Stimulated activated CD8-positive, alpha-beta memory T cell treated with anti-CD3 and anti-CD28 coated beads, Interleukin-12 subunit alpha, Interleukin-12 subunit beta, amount 100 ng/mL, for 4 hours (primary cell): ENCODE measurements at regions not wholly inside any gene's neighbourhood (a gene's known extent, or its start where the extent isn't known, plus 50 kb on each side); places are given as distances from the start of the nearest gene placed in this dataset.

ENCODE experiments used
- DNase-seq: peaks from one replicate; pipeline ENCODE4 v3.0.0-alpha.2; 2020; ENCODE audit warnings: low read depth

DNA sequence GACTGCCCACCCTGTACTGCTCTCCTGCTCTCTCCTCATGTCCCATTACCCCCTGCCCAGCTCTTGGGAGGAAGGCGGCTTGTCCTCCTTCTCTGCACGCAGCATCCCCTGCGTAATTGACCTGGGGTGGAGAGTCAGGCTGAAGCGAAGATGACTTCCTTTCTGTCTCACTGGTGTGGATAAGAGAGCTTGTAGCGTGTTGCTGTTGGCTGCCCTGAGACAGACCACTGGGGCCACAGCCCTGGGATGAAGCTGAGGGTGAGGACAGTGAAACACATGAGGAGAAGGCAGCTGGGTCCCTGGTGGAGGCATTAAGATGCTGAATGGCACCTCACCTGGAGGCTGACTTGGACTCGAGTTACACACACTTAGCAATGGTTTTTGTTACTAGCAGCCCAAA, 310.3 kb upstream of the ZNF32 start:
- DNase-seq, result no peak

DNA sequence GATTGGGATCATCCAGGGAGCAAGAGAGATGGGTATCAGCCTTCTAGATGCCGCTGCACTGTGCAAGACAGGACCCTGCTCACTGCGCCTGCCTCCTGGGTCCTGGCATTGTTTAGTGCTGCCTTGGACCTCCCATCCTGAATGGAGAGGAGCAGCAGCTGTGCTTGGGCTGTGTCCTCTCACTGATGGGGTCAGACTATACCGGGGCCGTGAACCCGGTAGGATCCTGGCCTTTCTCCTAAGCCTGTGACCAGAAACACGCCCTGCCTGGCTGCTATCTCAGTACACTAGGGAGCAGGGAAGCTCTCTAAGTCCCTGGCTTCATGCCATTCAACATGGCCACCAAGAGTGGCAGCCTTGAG, 309.4 kb upstream of the ZNF32 start:
- DNase-seq, result no peak

DNA sequence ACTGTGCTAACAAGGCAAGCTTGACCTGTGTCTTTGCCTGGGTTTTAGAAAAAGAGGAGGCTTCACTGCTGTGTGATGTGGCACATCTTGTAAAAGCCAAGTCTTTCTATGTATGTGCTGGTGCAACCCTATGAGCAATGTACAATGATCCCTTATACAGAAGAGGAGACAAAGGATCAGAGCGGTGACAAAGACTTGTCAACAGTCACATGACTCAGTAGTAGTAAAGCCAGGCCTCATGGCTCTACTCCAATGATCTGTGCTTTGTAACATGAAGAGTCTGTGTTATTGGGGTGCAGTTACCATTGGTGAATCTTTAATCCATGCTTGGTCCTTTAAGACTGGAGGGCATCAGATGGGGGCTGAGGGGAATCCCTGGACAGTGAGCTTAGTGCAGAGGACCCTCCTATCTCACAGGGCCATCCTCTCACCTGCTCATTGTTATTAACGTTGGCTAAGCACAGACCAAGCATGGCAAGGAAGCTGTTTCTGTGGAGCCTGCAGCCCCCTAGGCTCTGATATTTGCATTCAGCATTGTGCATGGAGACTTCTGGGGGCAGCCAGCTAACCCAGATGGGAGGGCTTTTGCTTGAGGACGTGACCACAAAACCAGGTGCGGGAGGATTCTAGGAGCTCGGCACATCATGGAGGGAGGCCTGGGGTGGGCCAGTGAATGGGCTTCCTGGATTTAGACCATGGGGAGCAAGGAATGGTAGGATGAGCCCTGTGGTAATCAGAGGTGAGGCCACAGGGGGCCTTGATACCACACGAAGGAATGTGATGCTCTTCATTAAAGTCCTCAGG, 308.8 kb upstream of the ZNF32 start:
- no peak for DNase-seq

DNA sequence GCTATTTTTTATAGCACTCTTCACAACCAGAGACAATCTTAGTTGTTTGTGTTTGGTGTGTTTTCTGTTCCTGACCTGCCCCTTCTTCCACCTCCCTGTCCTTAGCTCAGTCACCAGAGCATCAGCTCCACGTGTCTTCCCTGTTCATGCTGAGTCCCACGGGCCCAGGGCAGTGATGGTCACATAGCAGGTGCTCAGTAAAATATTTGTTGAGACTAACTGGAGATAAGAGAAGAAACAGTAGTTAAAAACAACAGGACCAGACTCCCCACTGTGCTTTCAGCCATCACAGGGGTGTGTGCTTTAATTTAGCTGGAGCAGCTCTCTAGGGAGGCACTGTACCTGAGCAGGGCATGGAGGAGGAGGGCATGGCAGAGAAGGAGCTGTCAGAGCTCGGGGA, 307.3 kb upstream of the ZNF32 start:
- no peak for DNase-seq

DNA sequence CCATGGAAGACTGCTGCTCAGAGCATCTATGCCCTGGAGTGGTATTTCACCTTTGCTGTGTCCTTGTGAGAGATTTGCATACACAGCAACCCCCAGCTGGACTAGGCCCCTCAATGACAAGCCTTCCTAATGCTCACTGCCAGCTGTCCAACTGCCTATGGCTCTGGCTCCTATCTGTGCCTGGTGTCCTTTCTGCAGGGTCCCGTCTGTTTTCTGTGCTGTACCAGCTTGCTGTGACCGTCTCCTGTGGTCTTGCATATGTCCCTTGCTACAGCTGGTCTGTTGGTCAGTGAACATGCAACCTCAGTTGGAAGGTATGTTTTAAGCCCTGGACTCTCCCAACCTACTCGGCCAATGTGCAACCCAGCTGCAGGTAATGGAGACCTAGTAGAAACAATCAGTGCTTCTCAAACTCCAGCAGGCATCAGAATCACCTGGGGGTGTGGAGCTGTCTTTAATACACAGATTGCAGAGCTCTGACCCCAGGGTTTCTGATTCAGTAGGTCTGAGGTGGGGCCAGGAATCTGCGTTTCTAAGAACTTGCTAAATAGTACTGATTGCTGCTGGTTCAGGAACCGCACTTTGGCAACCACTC, 306.4 kb upstream of the ZNF32 start:
- DNase-seq, result no peak

DNA sequence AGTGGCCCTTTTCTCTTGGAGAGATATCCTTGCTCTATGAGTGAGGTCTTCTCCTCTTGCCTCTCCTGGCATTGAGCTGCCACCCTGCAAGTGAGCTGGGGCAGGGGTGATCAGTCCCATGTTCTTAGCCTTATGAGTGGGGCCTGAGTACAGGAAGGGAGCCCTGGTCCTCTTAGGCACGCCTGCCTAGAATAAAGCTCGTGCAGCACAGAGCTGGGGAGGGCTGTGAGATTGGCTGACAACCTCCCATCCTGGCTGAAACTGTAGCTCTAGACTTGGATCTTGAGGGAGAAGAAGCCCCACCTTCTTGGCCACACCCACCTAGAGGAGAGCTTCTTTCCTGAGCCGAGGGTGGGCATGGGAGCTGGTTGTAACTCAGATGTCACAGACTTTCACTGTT, 305.0 kb upstream of the ZNF32 start:
- no peak for DNase-seq

DNA sequence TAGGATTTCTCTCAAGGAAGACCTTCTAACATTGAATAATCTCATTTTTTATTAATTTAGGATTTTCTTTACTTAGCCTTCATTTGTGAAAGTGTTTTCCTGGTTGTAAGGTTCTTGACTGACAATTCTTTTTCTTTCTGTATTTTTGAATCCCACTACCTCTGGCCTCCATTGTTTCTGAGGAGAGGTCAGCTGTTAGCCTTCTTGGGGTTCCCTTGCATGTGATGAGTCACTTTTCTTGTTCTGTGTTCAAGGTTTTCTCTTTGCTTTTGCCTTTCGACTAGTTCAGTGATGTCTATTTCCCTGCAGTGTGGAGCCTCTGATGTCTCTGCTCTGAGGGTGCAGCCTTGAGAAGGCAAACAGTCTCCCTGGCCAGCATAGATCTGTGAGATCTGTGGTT, 304.1 kb upstream of the ZNF32 start:
- DNase-seq, result no peak

DNA sequence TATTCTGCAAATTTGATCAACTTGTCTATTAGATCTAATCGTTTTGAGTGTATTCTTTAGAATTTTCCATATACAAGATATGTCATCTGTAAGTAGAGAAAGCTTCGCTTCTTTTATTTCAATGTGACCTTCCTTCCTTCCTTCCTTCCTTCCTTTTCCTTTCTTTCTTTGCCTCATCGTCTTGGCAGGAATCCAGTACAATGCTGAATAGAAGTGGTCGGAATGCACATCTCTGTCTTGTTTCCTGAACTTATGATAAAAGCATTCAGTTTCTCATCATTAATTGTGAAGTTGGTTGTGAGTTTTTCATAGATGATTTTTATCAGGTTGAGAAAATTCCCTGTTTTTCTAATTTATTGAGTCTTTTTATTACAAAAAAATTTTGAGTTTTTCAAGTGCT, 300.7 kb upstream of the ZNF32 start:
- no peak for DNase-seq

DNA sequence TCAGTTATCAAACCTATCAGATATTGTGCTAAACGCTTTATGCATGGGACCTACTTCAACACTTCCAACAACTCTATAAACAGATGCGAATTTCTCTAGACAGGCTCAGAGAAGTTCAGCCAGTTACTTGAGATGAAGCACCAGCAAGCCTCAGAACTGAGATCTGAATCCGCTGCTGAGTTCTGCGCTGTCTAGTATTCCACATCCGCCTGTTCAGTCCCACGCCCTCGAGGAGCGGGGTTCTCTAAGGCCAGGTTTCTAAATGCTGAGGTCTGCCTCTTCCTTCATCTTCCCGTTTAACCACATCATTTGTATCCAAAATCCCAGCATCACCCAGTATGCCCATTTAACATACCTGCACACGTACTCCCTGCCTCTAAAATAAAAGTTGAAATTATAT, 297.8 kb upstream of the ZNF32 start:
- DNase-seq, result no peak

DNA sequence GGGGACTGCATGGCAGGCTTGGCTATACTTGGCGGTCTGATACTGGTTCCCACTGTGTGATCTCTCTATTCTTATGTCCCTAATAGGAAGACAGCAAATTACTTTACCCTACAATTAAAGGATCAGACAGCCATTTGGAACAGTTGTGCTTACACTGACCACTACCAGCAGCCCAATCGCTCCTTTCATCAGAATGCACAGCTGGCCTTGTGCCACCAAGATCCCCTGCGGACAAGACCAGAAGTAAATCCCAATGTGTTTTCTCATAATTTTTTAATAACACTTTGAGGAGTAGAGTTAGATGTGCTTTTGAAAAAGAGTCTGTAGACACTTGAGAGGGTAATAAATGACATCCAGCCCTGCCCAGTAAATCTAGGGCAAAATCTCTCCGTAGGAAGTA, 297.2 kb upstream of the ZNF32 start:
- DNase-seq, result no peak

DNA sequence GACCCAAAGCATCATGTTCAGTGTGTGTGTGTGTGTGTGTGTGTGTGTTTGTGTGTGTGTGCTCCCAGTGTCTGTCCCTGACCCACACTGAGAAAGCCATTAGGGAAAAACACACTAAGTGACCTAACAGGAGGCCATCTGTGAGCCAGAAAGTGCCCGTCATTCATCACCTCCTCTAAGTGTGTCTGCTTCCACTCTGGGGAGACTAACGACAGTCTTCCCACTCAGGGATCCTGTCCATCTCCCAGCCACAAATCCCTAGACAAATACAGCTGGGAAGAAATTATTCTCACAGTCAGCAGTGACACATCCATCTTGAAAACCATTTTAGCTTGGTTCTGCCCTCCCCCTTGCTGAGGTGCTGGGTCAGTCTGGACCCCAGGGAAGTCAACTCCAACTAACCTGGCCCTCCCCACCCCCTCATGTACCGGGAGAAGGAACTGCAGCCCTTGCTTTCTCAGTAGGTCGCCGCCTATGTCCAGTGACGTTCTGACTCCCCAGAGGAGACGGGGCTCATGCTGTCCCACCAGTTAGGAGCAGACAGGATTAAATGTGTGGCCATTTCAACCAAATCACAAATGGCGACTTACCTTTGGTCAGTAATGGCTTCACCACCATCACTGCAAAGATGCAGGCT, 296.5 kb upstream of the ZNF32 start:
- DNase-seq, result no peak

DNA sequence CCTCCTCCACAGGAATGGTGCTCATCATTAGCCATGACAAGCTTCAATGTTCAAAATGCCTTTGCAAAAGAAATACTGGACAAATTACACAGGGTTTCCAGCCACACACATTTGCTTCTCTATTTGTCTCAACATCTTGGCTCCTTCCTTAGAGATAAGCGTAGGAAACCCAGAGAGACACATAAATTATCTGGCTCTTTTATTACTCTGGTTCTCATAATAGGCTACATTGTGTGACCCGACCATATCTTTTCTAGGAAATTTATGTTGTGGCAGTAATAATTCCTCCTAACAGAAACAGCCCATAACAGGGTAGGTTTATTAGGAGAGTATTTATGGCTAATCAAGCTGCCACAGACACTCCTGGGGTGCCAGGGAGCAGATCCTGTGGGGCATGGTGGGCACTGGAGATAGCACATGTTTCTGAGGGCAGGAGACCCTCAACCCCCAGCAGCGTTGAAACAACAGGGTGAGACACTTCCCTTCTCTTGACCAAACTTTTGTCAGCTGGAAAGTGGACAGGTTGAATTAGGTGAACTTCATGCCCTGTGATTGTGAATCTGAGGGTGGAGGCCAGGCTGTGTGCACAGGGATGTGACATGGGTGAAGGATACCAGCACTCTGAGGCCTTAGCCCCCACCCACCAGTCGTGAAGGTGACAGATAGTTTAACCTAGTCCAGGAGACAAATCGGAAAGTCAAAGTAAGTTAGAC, 295.9 kb upstream of the ZNF32 start:
- DNase-seq, result no peak

DNA sequence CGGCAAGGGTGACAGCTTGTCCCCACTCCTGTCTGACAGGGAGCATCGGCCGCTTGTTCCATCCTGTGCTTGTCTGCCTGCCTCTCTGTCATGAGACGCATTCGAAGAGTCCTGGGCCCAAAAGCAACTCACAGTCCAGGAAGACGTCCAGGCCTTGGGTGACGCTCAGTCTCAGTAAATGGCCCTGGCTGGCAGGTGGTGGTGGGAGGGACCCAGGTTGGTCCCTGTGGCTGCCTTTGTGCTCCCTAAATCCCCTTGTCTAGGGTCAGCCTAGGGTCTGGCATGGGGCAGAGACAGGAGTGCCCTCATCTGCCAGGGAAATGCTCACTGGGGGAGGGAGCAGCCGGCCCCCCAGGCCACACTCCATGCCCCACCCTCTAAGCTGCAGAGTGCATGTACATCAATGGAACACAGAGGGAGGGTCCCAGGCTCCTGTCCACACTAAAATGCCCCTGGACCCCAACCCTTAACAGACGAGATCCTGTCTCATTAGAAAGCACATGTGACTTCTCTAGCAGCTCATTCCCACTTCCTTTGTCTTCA, 295.2 kb upstream of the ZNF32 start:
- DNase-seq, result no peak

DNA sequence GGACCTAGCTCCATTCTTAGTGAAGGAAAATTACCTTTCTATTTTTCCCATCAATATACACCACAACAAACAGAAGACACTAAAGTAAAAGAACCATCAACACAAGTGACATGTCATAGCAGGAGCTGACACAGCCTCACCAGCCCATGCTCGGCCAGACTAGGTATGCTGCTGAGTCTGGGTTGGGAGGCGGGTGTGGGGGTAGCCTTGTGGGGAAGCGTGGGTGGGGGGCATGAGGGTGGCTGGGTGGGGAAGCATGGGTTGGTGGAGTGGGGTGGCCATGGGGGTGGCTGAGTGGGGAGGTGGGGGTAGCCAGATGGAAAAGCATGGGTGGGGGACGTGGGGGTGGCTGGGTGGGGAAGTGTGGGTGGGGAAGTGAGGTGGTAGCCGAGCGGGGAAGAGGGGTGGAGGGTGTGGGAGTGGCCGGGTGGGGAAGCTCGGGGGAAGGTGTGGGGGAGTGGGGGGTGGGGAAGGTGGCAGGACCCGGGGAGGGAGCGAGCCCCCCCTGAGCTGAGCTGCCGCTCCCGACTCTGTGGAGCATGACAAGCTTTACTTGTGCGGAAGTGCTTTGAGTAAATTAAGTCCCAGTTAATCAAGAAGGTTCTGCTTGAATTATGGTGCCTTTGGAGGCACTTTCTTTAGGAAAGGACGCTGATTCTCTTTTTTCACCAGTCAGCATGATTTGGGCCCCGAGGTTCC, 294.6 kb upstream of the ZNF32 start:
- DNase-seq, result peak; percentile 1

DNA sequence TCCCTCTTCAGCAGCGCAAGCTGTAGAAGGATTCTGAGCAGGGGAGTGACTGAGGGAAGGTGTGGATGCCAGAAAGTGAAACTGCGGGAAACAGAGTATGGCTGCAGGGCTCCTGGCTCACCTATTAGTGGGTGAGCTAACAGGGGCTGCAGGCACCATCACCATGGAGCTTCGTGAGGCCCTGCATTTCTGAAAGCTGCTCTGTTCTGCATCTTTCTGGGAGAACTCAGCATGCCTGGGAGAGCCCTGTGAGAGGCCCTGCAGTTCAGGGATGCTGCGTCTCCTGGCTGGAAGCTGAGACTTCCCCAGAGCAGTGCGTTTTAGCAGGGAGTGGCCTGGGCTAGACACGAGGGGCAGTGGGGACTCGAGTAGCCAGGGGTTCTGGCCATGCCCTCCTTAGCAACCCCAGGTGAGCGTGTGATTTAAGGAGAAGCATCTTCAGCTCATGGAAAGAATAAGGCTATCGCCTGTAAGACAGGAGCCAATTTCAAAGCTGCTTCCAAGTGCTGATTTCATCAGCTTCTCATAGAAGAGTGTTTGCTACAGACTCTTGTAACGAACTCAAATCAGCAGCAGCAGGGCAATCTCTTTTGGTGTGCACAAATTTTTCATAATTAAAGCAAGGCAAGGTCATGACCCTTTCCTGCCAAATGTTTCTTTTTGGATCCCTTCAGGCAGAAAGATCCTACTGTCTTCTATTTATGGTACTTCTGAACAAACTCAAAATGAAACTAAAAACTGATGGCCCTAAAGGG, 293.6 kb upstream of the ZNF32 start:
- no peak for DNase-seq

DNA sequence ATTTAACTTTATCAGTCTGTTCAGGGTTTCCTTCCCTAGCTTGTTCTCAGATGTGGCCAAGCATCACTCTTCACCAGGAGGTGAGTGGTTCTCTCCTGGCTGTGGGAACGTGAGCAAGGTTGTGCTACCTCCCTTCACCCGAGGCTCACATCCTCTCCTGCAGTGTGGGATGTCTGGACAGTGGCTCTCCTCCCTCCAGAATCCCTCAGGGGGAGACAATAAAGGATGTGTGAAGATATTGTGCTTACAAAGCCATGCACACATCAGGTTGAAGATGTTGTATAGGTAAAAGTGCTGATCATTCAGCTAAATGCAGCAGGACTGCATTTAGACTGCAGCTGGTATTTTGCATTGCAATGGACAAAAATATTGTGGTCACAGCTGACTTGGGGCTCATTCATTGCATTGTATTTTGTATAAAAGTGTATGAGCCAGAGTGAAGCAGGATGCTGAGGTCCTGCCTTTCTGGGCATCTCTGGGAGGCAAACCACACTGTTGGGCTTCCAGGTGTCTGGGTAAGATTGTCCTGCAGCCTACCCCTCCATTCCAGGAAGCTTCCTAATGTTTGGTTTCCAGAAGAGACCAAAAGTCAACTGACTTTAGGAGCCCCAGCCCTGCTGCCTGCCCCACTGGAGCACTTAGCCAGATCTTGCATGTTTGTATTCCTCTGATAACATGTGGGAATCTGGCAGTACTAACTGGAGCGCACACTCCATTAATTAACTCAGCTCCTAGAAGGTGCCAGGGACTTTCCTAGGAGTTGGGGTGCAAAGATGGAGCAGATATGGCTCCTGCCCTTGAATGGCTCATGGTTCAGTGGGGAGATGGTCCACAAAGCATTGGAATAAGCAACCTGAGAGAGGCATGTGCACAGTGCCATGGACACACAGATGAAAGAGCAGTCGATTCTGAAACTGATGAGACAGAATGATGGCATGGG, 292.5 kb upstream of the ZNF32 start:
- DNase-seq, result no peak

DNA sequence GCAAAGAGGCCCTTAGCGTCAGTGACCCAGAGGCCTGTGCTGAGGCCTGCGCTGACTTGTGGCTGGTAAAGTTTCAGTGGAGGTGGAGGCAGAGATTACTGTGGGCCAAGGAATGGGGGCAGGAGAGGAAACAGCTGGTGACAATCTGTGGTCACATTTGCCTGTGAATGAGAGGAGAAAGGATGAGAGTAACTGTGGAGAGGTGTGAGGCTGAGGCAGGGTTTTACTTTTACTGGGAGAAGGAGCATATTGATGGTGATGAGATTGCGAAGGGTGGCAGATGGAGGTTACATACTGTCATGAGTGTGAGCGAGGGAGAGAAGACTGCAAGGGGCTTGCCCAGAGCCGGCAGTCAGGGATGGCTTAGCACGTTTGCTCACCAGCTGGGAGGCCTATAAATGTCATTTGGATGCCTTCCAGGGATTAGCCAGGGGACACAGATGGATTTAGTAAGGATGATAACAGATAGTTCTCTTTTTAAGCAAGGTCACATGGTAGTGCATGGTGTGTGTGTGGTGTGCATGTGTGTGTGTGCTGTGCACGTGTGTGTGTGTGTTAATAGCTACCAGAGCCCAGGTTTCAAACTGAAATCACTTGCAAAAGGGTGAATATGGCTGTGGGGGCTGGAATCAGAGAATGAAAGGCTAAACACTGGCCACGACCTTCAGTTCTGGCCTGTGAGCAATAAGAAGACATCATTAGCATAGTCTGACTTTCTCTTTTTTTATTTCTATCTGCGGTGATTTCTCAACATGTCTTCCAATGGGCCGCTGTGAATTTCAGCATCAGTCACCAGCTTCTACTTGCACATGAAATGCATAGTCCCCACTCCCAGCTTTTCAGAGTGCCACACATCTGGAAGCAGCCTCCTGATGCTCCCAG, 291.5 kb upstream of the ZNF32 start:
- DNase-seq, result no peak

DNA sequence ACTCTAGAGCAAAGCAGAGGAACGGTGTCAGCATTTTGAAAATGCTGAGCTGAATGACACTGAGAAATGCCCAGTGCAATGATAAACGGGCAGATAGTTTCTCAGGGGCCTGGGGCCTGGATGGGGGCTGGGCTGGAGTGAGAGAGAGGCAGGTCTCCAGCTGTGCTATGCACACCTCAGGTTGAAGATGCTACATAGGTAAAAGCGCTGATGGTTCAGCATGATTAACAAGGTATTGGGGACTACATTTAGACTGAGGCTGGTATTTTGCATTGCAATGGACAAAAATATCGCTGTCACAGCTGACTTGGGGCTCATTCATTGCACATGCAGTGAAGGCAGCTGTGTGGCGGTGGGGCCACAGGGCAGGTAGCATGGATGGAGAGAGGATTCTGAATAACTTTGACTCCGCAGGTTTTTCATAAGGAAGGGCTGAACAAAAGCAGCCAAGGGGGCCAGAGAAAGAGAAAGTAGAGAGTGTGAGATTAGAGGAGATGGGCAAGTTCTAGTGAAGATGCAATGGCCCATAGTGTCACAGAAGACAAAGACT, 290.8 kb upstream of the ZNF32 start:
- no peak for DNase-seq

DNA sequence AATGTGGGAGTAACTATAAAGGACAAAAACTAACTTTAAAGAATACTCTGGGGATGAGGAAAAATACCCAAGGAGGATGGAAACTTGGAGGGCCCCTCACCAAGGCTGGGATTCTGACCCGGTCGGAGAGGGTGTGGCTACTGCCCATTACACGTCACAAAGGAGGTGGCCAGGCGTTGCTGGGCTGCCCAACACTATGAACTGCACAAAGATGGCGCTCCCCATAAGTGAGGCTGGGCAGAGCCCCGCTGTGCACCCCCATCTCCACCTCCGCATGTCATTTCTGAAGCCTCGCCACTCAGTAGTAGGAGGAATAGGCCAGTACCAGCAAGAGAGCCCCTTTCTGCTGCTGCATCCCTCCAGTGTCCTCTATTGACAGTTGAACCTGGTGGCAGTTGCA, 290.1 kb upstream of the ZNF32 start:
- no peak for DNase-seq
